H1 (cell line): ENCODE measurements at regions not wholly inside any gene's neighbourhood (a gene's known extent, or its start where the extent isn't known, plus 50 kb on each side); places are given as distances from the start of the nearest gene placed in this dataset.
A peak's percentile ranks its signal among the peaks of the same experiment; 100 is the strongest.

Experiments used
- CTCF ChIA-PET: fragments of 300-600 bp; sonication (Branson Sonifier 250); formaldehyde crosslinking; loops from one replicate; lab custom pipeline; 2021; ENCODE audit not compliant: partially characterized antibody; lab: Charles Lee
- POLR2A ChIA-PET: fragments of 300-600 bp; sonication (Branson Sonifier 250); formaldehyde crosslinking; loops from one replicate; lab custom pipeline; 2021; ENCODE audit warnings: inconsistent platforms; ENCODE audit not compliant: partially characterized antibody; lab: Charles Lee
- DNase-seq, 2 experiments: peaks; one replicate each; pipeline versions ENCODE4 v3.0.0 to v3.0.0-alpha.2; 2010 to 2022; ENCODE audit warnings: low spot score in 2 of 2, low read depth in 1 of 2, mixed read lengths in 1 of 2
- FAIRE-seq: peaks from 2 replicates; lab custom pipeline; 2011; peaks lifted over from hg19 to GRCh38; lab: Jason Lieb, UNC
- H2AFZ ChIP-seq: 2 replicates; pipeline ENCODE4 v1.8.1; 2012; ENCODE audit warnings: low read length, inconsistent platforms
- H2AK5ac ChIP-seq: 2 replicates; pipeline ENCODE4 v1.6.1; 2013; ENCODE audit warnings: low read depth, low read length
- H2BK120ac ChIP-seq: replicated peaks from 2 replicates; pipeline ENCODE3; 2013; ENCODE audit warnings: low read depth, low read length, inconsistent platforms
- H2BK12ac ChIP-seq: 2 replicates; pipeline ENCODE4 v1.6.1; 2013; ENCODE audit warnings: low read depth, low read length
- H2BK15ac ChIP-seq: 2 replicates; pipeline ENCODE4 v1.6.1; 2013; ENCODE audit warnings: low read length
- H2BK20ac ChIP-seq: 2 replicates; pipeline ENCODE4 v1.6.1; 2013; ENCODE audit warnings: low read length
- H2BK5ac ChIP-seq: 2 replicates; pipeline ENCODE4 v1.6.1; 2013; ENCODE audit warnings: low read depth, low read length
- H3K14ac ChIP-seq: 2 replicates; pipeline ENCODE4 v1.6.1; 2013; ENCODE audit warnings: inconsistent platforms; ENCODE audit not compliant: insufficient read length
- H3K18ac ChIP-seq: 2 replicates; pipeline ENCODE4 v1.6.1; 2013; ENCODE audit warnings: low read length; ENCODE audit errors: extremely low read depth
- H3K23ac ChIP-seq: 2 replicates; pipeline ENCODE4 v1.6.1; 2013; ENCODE audit warnings: inconsistent platforms; ENCODE audit not compliant: insufficient read length
- H3K23me2 ChIP-seq: 2 replicates; pipeline ENCODE4 v1.6.1; 2013; ENCODE audit warnings: low read depth, low read length
- H3K27ac ChIP-seq: 2 replicates; pipeline ENCODE4 v1.6.1; 2011; ENCODE audit warnings: low read depth, low read length, inconsistent platforms
- H3K27me3 ChIP-seq, 4 experiments: replicated peaks in 1 of 4; 1 replicate in 1 of 4; 2 replicates in 3 of 4; pipeline versions ENCODE4 v1.6.1 to v1.8.1; 2011 to 2013; ENCODE audit warnings: low read length in 3 of 4, mild to moderate bottlenecking in 3 of 4, inconsistent platforms in 2 of 4, mixed read lengths in 2 of 4, moderate library complexity in 1 of 4; ENCODE audit not compliant: control insufficient read depth in 3 of 4, insufficient read depth in 3 of 4; ENCODE audit errors: extremely low read depth in 1 of 4
- H3K36me3 ChIP-seq, 4 experiments: 2 replicates each; pipeline versions ENCODE4 v1.6.1 to v1.8.1; 2011 to 2013; ENCODE audit warnings: mild to moderate bottlenecking in 4 of 4, low read length in 3 of 4, moderate library complexity in 2 of 4, control low read depth in 1 of 4, inconsistent platforms in 1 of 4; ENCODE audit not compliant: insufficient read depth in 4 of 4, control insufficient read depth in 2 of 4
- H3K4ac ChIP-seq: replicated peaks from 2 replicates; pipeline ENCODE3; 2013; ENCODE audit warnings: low read length, low read depth, mixed read lengths, inconsistent platforms; ENCODE audit not compliant: insufficient read length
- H3K4me1 ChIP-seq, 4 experiments: replicated peaks in 1 of 4; 1 replicate in 1 of 4; 2 replicates in 3 of 4; pipeline versions ENCODE4 v1.6.1 to v1.8.1; 2011 to 2013; ENCODE audit warnings: low read length in 3 of 4, inconsistent platforms in 2 of 4, mixed read lengths in 1 of 4; ENCODE audit not compliant: insufficient read depth in 4 of 4, control insufficient read depth in 3 of 4
- H3K4me2 ChIP-seq, 2 experiments: 2 replicates each; pipeline versions ENCODE4 v1.6.1 to v1.8.1; 2011 to 2013; ENCODE audit warnings: low read depth in 2 of 2, low read length in 2 of 2, control low read depth in 1 of 2, inconsistent platforms in 1 of 2, mild to moderate bottlenecking in 1 of 2; ENCODE audit not compliant: insufficient read depth in 1 of 2
- H3K4me3 ChIP-seq, 4 experiments: fragments of 200-600, 300-600 bp in 1 of 4; sonication (generic), shearing (Covaris generic), sonication (Bioruptor Twin) in 1 of 4; 2 replicates each; pipeline versions ENCODE4 v1.5.1 to v1.8.1; 2011 to 2016; ENCODE audit warnings: low read length in 4 of 4, low read depth in 3 of 4, control low read depth in 2 of 4, inconsistent platforms in 2 of 4, mild to moderate bottlenecking in 2 of 4, mixed read lengths in 1 of 4, moderate library complexity in 1 of 4; ENCODE audit not compliant: insufficient read depth in 2 of 4; ENCODE audit errors: extremely low read depth in 1 of 4
- H3K56ac ChIP-seq: replicated peaks from 2 replicates; pipeline ENCODE3; 2013; ENCODE audit warnings: low read depth, mild to moderate bottlenecking, mixed read lengths, low read length, inconsistent platforms; ENCODE audit not compliant: insufficient read length
- H3K79me1 ChIP-seq: 2 replicates; pipeline ENCODE4 v1.6.1; 2013; ENCODE audit warnings: low read depth, low read length, control low read depth
- H3K79me2 ChIP-seq, 2 experiments: 2 replicates each; pipeline versions ENCODE4 v1.6.1 to v1.8.1; 2012 to 2013; ENCODE audit warnings: low read length in 2 of 2, mild to moderate bottlenecking in 2 of 2, inconsistent platforms in 1 of 2; ENCODE audit not compliant: insufficient read depth in 2 of 2, control insufficient read depth in 1 of 2
- H3K9ac ChIP-seq, 4 experiments: replicated peaks in 1 of 4; 1 replicate in 1 of 4; 2 replicates in 3 of 4; pipeline versions ENCODE4 v1.6.1 to v1.8.1; 2011 to 2013; ENCODE audit warnings: low read depth in 3 of 4, low read length in 3 of 4, control low read depth in 2 of 4, mild to moderate bottlenecking in 2 of 4, moderate library complexity in 2 of 4, inconsistent platforms in 1 of 4; ENCODE audit errors: extremely low read depth in 1 of 4
- H3K9me3 ChIP-seq, 2 experiments: 2 replicates each; pipeline versions ENCODE4 v1.6.1 to v1.8.1; 2012 to 2013; ENCODE audit warnings: mild to moderate bottlenecking in 2 of 2, moderate library complexity in 2 of 2, control low read depth in 1 of 2, inconsistent platforms in 1 of 2, low read depth in 1 of 2, low read length in 1 of 2, mixed read lengths in 1 of 2; ENCODE audit not compliant: insufficient read depth in 2 of 2
- H4K20me1 ChIP-seq, 2 experiments: replicated peaks in 1 of 2; 2 replicates each; pipeline versions ENCODE3 to v1.8.1; 2011 to 2013; ENCODE audit warnings: inconsistent platforms in 2 of 2, low read length in 2 of 2, mild to moderate bottlenecking in 1 of 2; ENCODE audit not compliant: insufficient read depth in 2 of 2, control insufficient read depth in 1 of 2
- H4K5ac ChIP-seq: 2 replicates; pipeline ENCODE4 v1.6.1; 2013; ENCODE audit warnings: low read length, low read depth, mixed read lengths, inconsistent platforms; ENCODE audit not compliant: insufficient read length
- H4K8ac ChIP-seq: 2 replicates; pipeline ENCODE4 v1.8.0; 2013; ENCODE audit warnings: mild to moderate bottlenecking, moderate library complexity, low read length, inconsistent platforms; ENCODE audit not compliant: insufficient read depth; ENCODE audit errors: extremely low read depth
- H4K91ac ChIP-seq: replicated peaks from 2 replicates; pipeline ENCODE3; 2013; ENCODE audit warnings: low read length, mixed read lengths, inconsistent platforms; ENCODE audit not compliant: insufficient read length
- CBX5 ChIP-seq: fragments of 300-800, 300-1000 bp; sonication (generic); IDR thresholded peaks from 2 replicates; pipeline ENCODE4 v1.7.1; 2016; ENCODE audit warnings: antibody characterized with exemption, low read length, low read depth
- CBX8 ChIP-seq: fragments of 300-800, 300-1000 bp; sonication (generic); IDR thresholded peaks from 2 replicates; pipeline ENCODE4 v1.7.1; 2016; ENCODE audit warnings: low read depth, low read length, borderline replicate concordance
- MAFK ChIP-seq: IDR thresholded peaks from 2 replicates; pipeline ENCODE4 v1.6.1; 2012; ENCODE audit warnings: low read depth, mild to moderate bottlenecking, improper control_type of control experiment, low read length
- RNF2 ChIP-seq: fragments of 200-900, 300-1000 bp; sonication (generic); IDR thresholded peaks from 2 replicates; pipeline ENCODE4 v1.7.1; 2016; ENCODE audit warnings: borderline replicate concordance, low read depth, mild to moderate bottlenecking, antibody characterized with exemption, low read length; ENCODE audit not compliant: poor library complexity, severe bottlenecking; ENCODE audit errors: missing control alignments
- TEAD4 ChIP-seq: IDR thresholded peaks from 2 replicates; pipeline ENCODE4 v1.6.1; 2012; ENCODE audit warnings: low read depth, low read length, inconsistent platforms, mixed read lengths
- WGBS, 2 experiments: shearing (Covaris generic) in 1 of 2; methylation state at CpG; one replicate each; pipeline versions ENCODE4 v1.1.6 to v1.1.7; 2013 to 2015; ENCODE audit warnings: low lambda C conversion rate in 2 of 2, mixed read lengths in 2 of 2, inconsistent platforms in 1 of 2, low coverage in 1 of 2, missing lambda C conversion rate in 1 of 2; ENCODE audit not compliant: insufficient replicate concordance in 2 of 2, insufficient coverage in 1 of 2, insufficient read length in 1 of 2; ENCODE audit errors: extremely low coverage in 1 of 2, missing lambda C conversion rate in 1 of 2; 5-methylcytosine and 5-hydroxymethylcytosine counted together

- H4K5ac ChIP-seq = no peak overlapping the region
- FAIRE-seq = no peak
- no peak overlapping the region for H2BK120ac ChIP-seq
- POLR2A ChIA-PET = no interaction called here
- H4K91ac ChIP-seq = no peak overlapping the region
- no peaks in the 10 kb centered on the region for H4K20me1 ChIP-seq
- CTCF ChIA-PET = interaction anchor here (0.6 kb wide), 1 partner anchor 726 kb away, joined by 3 read pairs; no protein-coding TSS in a partner anchor
- no peaks in the 10 kb centered on the region for H3K23me2 ChIP-seq
- H3K27me3 ChIP-seq = no peaks in the 10 kb centered on the region
- no peaks in the 10 kb centered on the region for H3K79me2 ChIP-seq
- H4K8ac ChIP-seq = no peak overlapping the region
- H3K18ac ChIP-seq = no peak overlapping the region
- no peak overlapping the region for H3K4me3 ChIP-seq
- no peaks in the 10 kb centered on the region for H3K9me3 ChIP-seq
- no peak overlapping the region for H2BK15ac ChIP-seq
- H3K23ac ChIP-seq = no peak overlapping the region
- H3K79me1 ChIP-seq = no peaks in the 10 kb centered on the region
- DNase-seq = no peak
- TF ChIP-seq CBX5 (no peak), RNF2 (no peak), MAFK (no peak), CBX8 (no peak), TEAD4 (peak; percentile 39; the same call in 1 of the 2 replicates)
- H3K56ac ChIP-seq = no peak overlapping the region
- no peak overlapping the region for H3K4ac ChIP-seq
- H2AK5ac ChIP-seq = no peak overlapping the region
- no peak overlapping the region for H3K4me2 ChIP-seq
- no peak overlapping the region for H3K27ac ChIP-seq
- H3K9ac ChIP-seq = no peak overlapping the region
- H3K36me3 ChIP-seq = no peaks in the 10 kb centered on the region
- no peak overlapping the region for H3K14ac ChIP-seq
- no peak overlapping the region for H2BK20ac ChIP-seq
- H2BK12ac ChIP-seq = no peak overlapping the region
- H3K4me1 ChIP-seq = peaks cover 0 to 7% (median 1%) of the 10 kb centered on the region in 4 experiments; a peak in 3 of 7 replicates
- no peak overlapping the region for H2BK5ac ChIP-seq
- WGBS, 2 experiments = 85% methylated on average over 4 of the region's 4 CpGs; no CpG with 5 or more reads in 1 of the 2 experiments
- no peak overlapping the region for H2AFZ ChIP-seq
These were observed 96.0 kb upstream of the MDM1 start for GRCh38 chr12:68428211-68428610.
